ENCODE measurements at regions not wholly inside any gene's neighbourhood (a gene's known extent, or its start where the extent isn't known, plus 50 kb on each side); places are given as distances from the start of the nearest gene placed in this dataset.
"Not testable (repeated sequence)": the region's sequence is repeated elsewhere in the genome, so short reads cannot be mapped to it uniquely, and the experiment has no call there.

DNA sequence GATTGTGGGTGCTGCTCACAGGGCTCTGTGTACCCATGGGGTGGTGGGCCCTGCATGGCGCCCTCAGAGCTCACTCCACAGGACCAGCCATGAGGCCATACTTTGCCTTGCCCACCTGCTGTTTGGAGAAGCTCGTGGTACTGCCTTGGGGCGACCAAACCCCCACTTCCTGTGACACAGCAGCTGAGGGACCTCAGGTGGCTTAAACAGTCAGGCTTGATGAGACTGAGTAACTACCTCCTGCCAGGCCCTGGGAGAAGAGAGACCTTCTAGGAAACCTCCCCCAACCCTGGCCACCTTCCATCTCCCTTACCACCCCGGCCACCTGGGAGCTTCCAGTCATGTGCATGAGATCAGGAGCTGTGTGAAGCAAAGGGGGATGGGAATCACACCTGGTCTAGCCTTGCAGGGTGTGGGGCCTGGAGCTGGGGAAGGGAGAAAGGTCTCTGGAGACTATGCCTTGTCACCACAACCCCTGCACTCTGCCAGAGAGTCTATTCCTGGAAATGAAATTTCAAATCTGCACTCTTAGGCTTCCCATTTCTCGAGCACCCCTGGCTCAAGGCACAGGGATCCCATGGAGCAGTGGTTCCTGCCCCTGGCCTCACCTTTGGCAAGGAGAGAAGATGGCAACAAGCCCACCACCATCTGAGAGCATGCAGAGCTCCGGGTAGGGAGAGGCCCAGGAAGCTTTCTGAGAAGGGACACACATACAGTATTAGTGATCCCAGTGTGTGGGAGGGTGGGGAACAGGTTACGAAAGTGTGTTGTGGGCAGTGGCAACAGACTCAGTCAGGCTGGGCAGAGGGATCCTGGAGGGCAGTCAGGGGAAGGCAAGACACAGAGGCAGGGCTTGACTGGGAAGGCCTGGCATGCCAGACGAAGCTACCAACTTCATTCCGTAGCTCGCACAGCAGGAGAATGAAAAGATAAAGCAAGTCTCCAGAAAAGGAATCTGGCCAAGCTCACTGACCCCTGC lies 125.0 kb downstream of the URI1 start:
- no peak for DNase-seq (ENCODE audit: low read depth in 2 of 2)

DNA sequence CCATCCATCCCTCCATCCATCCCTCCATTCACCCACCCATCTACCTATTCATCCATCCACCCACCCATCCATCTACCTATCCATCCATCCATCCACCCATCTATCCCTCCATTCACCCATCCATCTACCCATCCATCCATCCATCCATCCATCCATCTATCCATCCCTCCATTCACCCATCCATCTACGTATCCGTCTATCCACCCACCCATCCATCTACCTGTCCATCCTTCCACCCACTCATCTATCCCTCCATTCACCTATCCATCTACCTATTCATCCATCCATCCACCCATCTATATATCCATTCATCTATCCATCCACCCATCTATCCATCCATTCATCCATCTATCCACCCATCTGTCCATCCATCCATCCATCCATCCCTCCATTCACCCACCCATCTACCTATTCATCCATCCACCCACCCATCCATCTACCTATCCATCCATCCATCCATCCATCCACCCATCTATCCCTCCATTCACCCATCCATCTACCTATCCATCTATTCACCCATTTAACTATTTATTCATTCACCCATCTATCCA lies 126.0 kb downstream of the URI1 start:
- DNase-seq (ENCODE audit: low read depth in 2 of 2), result not testable (repeated sequence)

DNA sequence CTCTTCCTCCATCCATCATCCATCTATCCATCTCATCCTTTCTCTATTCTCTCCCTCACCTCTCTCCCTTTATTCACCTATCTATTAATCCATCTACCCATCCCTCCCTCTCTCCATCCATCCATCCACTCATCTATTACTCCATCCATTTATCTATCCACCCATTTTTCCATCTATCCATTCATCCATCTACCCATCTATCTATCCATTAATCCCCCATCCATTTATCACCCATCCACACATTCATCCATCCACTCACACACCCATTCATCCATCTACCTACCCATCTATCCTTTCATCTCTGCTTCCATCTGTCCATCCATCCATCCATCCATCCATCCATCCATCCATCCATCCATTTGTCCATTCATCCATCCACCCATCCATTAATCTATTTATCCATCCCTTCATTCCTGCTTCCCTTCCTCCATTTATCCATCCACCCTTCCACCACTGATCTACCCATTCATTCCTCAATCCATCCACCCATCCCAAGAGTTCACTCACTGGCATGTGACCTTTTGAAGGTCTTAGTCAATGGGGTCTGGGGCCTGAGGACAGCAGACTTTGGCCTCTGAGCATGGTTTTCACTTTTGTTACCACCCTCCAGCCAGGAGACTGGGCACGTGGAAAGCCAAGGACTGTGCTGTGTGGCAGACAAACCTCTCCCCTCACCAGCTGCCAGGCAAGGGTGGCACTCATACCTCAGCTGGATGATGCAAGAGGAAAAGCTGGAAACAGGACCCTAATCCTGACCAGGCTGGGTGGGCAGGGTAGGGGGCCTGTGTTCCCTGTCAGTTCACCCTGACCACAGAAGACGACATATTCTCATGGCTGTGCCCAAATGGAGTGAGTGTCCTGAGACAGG lies 126.7 kb downstream of the URI1 start:
- DNase-seq (ENCODE audit: low read depth in 2 of 2), result no peak

DNA sequence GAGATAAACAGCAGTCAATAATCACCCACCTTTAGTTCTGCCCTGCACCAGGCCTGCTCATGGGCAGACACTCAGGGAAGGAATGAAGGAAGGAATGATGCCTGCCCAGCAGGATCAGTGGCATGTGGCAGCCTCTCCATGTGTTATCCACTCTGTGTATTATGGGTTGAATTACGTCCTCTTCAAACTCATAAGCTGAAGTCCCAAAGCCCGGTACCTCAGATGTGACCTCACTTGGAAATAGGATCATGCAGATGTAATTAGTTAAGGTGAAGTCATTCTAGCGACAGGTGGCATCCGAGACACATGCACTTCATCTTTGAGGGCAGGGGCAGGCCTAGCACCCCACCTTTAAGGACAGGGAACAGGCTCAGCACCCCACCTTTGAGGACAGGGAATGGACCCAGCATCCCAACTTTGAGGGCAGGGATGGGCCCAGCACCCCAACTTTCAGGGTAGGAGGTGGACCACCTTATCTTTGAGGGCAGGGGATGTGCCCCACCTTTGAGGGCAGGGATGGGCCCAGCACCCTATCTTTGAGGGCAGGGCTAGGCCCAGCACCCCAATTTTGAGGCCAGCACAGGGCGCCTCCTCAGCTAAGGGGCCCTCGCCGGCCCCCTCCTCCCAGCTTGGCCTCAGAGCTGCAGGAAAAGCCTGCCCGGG lies 127.6 kb downstream of the URI1 start:
- DNase-seq (ENCODE audit: low read depth in 2 of 2), result no peak

DNA sequence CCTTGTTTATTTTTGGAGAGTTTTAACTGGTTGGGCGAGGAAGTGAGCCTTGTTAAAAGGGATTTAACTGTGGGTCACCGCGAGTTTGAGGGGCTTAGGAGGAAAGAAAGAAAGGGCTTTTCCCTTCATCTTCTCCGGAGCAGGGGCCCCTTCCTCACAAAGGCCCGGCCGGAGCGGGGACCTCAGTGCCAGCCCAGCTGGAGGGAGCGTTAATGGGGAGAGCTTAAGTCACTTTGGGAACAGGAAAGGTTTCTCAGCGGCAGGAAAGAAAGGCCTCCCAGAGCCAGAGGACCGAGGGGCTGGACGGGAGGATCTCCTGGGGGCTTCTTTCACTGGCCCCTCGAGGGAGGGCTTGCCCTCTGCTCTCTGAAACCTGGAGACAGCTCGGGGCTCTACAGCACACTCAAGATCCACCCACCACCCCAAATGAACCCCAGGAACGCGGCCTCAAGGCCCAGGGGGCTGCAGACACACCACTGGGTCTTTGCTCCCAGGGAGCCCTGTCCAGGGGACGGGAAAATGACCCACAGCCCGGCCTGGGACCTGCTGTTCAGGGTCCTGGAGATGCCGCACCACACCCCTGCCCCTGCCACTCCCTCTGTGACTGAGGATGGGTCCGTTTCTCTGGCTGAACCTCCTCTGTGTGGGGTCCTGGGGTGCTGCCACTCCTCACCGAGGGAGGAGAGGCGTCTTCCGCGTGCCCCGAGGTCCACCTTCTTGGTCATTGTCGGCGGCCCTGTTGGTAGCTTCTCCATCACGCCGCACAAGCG lies 128.3 kb downstream of the URI1 start:
- DNase-seq (ENCODE audit: low read depth in 2 of 2), result no peak

DNA sequence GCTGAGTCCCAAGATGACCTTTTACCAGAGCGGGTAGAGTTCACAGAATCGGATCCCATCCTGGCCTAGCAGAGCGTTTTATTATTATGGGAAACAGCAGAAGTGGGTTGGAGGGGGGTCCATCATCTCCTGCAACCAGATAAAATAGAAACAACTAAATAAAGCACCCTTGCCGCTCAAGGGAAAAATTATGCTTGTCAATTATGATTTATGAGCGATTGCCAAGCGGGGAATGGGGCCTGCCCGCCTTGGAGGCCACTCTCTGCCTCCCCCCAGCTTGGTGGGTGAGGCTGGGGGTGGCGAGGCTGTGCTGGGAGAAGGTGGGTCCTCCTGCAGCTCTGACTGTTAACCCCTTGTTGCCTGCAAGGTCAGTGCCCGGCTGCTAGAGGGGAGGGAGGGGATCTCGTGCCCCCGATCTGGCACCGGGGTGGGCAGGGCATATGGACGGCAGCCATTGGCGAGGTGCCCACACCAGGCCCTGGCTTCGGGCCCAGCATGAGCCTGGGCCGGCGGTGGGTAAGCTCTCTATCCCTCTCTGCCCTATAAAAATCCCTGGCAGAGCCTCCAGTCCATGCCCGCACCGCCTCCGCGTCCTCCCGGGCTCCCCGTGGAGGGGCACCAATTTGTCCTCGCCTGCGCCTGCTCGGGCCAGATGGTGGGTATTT lies 129.1 kb downstream of the URI1 start:
- no peak for DNase-seq (ENCODE audit: low read depth in 2 of 2)

DNA sequence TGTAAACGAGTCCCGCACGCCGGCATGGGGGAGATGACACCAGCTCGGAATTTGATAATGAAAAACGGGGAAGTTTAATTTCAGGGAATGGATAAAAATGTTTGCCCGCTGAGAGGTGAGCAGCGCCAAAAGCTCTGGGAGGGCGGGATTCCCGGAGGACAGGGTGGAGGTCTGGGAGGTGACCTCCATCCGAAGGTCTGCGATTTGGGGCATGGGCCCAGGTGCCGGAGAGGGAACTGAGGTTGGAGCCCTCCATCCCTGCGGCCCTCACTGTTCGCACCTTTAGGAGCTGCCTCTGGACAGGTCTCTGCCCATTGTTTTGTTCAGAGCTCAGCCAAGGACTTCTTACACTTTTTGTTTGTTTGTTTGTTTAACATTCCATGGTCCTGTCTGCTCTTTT lies 129.8 kb downstream of the URI1 start:
- no peak for DNase-seq (ENCODE audit: low read depth in 2 of 2)

DNA sequence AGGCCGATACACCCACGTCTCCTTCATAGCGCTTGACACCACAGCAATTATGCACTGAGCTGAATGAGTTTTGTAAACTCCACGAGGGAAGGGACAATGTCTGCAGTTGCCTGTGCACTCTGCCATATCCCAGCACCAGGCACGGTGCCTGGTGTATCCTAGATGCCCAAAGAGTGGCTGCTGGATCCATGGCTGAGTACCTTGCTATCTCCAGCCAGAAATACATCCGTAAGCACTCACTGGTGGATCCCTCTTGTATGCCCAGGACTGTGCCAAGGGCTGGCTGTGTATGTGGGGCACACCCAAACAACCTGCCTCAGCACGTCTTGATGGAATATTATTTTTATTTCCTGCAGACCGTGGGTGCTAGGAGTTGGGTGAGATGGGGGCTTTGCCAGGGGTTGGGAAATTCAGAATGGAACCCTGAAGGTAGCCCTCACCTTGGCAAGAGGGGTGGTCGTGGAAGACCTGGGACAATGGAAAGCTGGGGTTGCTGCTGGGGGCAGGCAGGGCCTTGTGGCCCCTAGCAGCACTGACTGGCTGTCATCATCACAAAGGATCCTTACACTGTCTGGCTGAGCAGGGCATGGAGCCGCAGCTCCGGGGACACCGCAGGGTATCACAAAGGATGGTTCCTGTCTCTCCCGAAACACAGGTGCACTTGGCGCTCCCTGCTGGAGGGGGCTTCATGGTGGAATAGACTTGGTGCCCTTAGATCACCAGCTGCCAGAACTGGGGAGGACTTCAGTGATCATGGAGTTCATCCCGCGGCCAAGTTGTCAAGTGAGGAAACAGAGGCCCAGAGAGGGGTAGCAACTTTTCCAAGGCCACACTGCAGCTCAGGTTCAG lies 131.3 kb downstream of the URI1 start:
- no peak for DNase-seq (ENCODE audit: low read depth in 2 of 2)

DNA sequence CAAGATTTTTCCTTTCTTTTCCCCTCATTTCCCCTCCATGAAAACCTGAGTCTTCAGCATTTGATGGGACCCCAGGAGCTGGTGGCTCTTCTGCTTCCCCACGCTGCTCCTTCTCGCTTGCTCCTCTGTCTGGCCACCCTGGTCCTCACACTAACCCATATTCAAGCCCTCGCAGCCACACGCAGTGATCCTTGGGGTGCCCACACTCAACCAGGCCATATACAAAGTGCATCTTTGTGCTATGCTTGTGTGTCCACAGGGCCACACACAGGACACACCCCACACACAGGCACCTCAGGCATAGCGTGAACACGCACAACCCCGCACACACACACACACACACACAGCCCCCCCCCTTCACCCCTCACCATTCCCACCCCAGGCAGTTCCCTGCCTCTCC lies 132.1 kb downstream of the URI1 start:
- DNase-seq (ENCODE audit: low read depth in 2 of 2), result no peak

DNA sequence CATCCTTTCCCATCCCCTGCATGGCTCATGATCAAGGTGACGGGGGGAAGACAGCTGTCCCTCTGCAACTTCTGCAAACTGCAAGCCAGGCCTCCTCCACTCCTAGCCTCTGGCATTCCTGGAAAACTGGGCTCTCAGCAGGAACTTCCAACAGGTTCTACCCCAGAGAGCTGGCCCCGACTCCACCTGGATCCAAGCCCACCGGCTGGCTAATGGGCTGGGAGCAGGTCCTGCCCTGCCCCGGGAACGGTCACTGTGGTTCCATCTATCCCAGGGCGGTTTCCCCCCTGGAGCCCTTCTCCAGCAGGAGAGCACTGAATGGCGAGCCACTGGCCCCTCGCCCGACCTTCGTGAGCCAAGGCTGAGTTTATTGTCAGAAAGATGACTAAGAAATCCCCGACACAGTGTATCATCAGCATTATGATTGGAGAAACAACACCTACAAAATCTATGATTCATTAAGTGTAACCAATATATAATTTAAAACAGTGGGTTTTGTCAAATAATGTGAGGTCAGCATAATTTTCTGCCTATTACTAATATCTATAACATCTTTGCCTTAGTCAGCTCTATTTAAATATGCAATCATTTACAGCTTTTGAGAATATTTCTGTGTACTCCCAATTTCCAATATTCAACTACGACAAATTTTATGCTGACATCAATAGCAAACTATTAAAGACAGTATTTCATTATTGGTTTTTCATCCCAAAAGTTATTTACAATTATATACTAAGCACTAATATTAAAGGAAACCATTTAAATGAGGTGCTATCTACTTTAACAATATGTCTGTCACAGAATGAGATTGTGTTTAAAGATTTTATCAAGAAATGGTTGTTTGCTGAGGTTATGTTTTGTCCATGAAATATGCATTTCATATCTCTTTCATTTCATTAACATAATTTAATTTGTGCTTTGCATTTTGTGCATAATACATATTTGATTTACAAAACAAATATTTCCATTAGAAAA lies 133.0 kb downstream of the URI1 start:
- no peak for DNase-seq (ENCODE audit: low read depth in 2 of 2)

DNA sequence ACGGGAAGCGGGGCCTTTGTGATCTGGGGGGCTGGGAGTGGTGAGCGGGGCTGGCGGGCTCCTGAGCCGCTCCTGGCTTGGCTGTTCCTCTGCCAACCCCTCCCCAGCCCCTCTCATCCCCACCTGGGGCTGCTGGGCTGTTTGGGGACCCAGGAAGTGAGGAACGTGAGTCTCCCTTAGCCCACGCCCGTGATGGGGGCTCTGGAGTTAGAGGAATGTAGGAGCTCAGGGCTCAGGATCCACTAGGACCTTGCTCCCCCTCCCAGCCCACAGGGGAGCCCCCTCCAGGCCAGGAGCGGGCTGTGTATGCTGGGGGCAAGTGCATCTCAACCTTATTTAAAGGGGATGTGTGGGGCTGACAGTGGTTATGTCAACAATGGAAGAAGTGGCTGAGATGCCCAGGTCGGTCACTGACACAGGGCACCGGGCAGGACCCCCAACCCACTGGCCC lies 134.1 kb downstream of the URI1 start:
- no peak for DNase-seq (ENCODE audit: low read depth in 2 of 2)

DNA sequence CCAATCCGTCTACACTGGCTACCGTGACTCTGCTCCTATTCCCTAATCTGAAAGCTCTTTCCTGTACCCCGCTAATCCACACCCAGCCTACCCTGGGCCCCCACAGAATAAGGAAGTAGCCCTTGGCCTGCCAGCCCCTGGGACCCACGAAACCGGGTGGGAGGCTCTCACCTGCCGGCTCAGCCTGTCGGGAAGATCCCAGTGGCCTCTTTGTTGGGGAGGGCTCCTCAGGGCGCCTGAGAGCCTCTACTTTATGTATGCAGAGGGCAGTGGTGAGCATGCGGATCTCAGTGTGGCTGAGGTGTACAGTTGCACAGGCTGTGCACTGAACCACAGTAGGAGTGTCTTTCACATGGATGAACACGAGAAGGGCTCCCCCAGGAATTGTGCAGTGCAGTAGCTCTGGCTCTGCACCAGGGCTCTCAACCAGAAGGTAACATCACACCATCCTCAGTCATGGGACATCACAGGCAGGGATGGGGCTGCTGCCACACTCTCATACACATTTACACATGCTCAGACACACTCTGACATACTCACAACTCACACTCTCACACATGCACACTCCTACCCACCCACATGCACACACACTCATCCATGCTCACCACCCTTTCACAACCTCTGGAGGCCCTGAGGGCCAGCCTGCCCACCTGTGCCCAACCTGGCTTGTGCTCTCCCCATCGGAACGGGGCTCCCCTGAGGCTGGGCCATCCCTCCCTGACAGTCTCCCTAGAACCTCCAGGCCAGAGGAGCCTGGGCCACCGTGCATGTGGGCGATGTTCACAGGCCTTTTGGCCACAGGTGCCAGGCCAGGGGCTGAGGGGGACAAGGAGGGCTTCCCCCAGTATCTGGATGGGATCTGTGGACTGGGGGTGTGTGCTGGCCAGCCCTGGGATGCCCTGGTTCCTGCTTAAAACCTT lies 135.0 kb downstream of the URI1 start:
- DNase-seq (ENCODE audit: low read depth in 2 of 2), result no peak

DNA sequence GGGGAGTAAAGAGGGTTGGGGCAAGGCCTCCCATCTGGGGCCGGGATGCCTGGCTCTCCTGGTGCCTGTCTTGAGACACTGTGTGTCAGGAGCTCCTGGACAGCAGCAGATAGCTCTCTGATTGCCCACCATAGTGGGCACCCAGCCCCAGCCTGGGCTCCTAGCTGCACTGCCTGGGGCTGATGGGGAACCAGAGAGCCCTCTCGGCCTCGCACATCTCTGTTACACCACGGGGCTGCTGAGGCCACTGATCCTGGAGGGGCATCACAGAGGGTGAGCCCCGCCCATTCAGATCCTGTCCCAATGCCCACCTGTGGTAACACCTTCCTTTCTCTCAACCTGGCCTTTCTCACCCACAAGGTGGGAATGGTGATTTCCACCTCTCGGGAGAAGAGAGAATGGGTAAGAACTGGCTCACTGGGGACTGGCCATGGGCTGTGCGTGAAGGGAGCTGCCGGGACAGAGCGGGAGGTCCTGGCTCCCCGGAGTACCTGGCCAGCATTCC lies 135.9 kb downstream of the URI1 start:
- DNase-seq (ENCODE audit: low read depth in 2 of 2), result no peak

DNA sequence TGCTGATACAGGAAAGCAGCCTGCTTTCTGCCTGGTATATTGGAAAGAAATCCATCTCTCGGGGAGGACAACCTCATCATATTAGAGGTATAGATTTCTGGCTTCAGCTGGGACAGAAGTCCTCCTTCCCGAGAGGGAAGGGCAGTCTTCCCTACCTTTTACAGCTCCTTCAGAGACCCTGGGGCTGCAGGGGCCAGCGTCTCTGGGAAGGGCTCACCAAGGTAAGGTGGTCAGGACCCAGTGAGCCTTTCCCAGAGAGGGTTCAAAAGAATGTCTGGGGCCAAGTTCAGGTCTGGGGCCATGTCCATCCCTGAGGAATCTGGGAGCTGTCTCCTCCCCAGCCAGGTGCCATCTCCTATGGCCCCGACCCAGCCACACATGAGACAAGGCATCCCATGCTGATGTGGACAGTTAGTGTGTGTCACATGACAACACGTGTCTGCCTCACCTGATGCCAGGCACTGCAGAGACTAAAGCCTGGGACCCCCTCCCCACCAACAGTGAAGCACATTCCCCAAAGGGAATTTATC lies 136.4 kb downstream of the URI1 start:
- no peak for DNase-seq (ENCODE audit: low read depth in 2 of 2)

DNA sequence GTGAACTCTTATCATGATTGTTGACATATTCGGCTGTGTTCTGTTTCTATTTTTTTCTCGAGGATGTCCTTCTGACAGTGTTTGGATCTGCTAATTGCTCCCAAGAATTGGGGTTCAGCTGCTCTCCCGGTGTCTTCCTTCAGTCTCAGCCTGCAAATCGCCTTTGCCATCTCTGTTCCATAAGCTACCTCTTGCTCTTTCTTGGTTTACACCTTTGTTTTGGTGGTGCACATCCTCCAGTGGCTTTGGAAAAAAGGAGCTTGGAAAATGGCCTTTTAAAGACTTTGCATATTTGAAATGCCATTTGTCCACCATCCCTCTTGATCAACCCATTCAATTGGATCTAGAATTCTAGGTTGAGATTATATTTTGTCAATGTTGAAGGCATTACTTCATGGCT lies 137.2 kb downstream of the URI1 start:
- DNase-seq (ENCODE audit: low read depth in 2 of 2), result no peak

DNA sequence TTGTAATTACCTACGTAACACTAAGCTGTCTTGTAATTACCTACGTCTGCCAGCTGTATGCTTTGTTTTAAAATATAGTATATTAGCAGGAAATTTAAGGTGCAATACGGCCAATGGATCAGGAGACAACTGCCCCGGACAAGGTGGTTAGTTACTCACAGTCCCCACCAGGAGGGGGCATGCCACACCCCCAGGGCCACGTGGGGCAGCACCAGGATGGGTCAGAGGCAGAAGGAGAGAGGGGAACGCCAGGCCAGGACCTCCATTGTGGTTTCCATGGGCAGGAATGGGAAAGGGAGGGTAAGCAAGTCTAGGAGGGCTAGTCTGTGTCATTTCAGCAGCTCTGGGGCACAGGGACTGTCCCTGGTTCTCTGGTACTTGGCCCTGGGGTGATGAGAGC lies 140.1 kb downstream of the URI1 start:
- no peak for DNase-seq (ENCODE audit: low read depth in 2 of 2)

DNA sequence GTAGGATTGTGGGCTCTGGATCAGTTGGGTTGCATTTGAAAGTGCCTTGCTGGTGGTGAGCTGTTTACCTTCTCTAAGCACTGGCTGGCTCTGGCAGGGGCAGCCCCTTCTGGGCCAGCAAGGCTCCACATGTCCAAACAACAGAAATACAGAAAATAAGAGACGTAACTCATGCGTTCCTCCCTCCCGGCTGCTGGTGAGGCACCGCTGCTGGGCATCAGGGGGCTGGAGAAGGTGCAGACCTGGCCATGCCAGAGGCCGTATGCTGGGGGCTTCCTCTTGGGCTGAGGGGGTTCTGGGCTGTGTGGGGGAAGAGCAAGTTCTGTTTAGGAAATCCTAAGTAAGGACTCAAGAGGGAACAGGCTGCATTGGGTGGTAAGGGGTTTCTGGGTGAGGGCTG lies 140.6 kb downstream of the URI1 start:
- no peak for DNase-seq (ENCODE audit: low read depth in 2 of 2)

Data from fibroblast of skin of left quadriceps (primary cell).